ENCODE measurements at regions not wholly inside any gene's neighbourhood (a gene's known extent, or its start where the extent isn't known, plus 50 kb on each side); places are given as distances from the start of the nearest gene placed in this dataset.

- no peak for DNase-seq
These were observed 379.9 kb downstream of the LPIN1 start for GRCh38 chr2:12126318-12126717.

- no peak for DNase-seq
These were observed 381.2 kb downstream of the LPIN1 start for GRCh38 chr2:12127638-12128037.

DNA sequence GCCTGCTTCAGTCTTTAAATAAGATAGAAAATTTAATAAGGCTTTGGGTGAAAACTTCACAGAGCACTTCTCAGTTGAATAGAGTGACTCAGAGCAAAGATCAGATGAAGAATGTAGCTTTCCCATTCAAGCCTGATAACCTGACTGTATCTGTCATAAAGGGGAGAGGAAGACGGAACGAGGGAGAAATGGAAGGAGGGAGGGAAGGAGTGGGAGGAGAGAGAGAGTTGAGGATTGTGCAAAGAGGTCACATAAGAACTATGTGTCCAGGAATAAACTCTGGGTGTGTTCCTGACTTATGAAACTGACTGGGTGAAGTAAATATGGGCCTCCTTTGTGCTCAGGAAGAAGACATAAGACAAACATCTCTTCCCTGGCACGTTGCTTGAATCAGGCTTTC is 385.5 kb downstream of the LPIN1 start:
- DNase-seq, result no peak

DNA sequence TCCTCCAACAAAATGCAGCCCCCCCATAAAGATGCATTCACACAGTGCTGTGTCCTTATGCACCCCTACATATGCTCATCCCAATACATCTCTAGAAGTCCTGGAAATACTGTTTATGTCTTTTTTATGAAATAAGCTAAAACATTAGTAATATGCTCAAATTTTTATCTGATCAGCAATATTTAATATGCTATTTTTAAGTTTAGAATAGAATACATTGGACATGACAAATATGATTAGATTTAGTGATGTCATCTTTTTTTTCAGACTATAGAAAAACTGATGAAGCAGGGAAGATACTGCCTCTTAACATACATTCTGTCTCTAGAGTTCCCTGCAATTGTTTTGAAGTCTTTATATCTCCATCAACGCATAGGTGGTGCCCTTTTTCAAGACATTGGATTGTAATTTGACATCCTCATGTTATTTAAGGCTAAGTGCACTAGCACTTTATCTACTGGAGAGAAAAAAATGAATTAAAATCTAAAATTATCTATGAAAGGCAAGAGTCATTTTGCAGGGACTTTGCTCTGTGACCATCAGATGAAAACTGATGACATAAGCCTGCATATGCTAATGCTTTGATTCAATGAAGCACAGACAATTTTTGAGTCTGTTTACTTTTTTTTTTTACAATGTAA is 395.3 kb downstream of the LPIN1 start:
- DNase-seq, result no peak

GRCh38 chr2:12151716-12152115 is 405.3 kb downstream of the LPIN1 start:
- no peak for DNase-seq

- no peak for DNase-seq
These were observed 406.5 kb downstream of the LPIN1 start for GRCh38 chr2:12152888-12153287.

GRCh38 chr2:12155303-12156051 is 409.0 kb downstream of the LPIN1 start:
- no peak for DNase-seq

DNA sequence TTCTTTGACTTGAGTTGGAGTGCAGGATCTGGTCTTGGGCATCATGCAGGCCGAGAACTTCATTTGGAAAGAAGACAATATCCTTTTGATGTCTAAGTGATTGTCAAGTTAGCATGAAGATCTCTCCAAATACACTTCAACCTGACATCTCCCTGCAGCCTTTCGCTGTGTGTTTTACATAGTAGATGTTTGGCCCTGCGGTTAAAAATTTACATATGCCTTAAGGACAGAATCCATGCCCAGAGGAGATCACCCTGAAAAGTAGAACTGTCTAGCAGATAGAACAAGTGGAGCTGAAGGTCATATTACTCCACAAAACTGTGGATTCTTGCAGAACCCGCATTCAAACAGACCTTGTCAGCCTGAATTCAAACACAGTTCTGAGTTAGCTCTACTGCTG is 409.9 kb downstream of the LPIN1 start:
- no peak for DNase-seq

DNA sequence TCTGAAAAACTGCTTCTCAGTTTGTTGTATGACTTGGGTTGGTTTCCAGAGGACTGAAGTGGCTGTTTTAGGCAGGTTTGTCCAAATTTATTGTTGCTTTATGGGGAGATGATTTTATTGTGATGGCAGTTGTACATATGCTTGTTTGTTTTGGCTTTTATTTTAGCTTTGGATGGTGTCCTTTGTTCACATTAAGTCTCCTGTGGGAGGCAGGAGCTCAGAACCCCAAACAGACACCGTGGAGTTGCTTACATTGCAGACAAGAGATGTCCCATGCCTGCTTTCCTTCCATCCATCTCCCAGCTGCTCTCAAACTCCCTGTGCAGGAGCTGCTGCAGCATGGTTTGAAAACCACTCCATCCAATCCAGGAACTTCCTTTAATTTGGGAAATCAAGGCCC is 414.7 kb downstream of the LPIN1 start:
- DNase-seq, result no peak

GRCh38 chr2:12162269-12163247 is 416.1 kb downstream of the LPIN1 start:
- DNase-seq, result no peak

GRCh38 chr2:12163866-12164265 is 417.4 kb downstream of the LPIN1 start:
- no peak for DNase-seq

- no peak for DNase-seq
These were observed 418.3 kb downstream of the LPIN1 start for GRCh38 chr2:12164689-12165088.

DNA sequence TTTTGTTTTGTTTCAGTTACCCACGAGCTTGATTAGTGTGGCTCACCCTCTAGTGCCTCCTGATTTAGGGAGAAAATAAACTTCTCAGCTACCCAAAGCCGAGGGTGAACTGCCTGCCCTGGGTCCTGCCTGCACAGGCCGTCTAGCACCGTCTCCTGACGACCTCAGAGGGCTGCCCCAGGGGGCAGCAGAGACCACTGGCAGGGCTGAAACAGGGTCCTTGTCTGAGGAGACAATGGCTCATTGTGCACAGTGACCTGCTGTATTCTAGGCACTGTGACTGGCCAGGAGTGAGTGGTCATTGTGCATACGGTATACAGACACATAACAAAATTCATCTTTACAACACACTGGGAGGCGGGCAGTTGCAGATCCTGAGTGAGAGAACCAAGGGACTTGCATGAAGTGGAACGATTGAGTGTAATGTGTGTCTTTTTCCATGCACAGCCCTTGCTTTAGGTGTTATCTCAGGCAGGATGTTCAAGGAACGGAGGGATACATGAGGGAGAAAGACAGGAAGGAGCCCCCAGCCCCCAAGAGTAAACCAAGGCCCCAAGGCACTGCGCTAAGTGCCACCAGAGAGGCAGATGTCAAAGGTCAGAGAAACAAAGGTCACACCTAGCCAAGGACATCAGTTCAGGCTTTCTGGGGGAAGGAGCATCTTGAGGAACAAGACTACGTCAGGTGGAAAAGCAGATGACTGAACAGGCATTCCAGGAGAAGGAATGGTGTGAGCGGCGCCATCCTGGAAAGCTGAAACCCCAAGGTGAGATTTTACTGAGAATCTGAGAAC is 421.3 kb downstream of the LPIN1 start:
- DNase-seq, result no peak

DNA sequence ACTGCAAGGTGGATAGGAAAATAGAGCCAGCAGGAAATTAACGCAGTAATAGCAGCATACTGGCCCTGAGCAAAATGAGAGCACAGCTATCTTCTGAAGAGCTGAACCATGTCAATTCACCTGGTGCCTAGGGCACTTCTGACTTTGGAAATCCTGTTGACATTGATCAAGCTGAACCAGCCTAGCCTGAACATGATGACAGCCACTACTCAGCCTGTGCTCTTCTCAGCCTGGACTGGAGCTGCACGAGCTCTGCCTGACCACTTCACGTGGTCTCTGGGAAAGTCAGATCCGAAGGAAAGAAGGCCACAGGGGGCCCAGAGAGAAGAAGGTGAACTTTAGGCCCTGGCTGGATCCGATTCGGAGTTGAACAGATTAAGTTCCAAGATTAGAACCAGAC is 421.9 kb downstream of the LPIN1 start:
- DNase-seq, result no peak

- DNase-seq, result no peak
These were observed 422.5 kb downstream of the LPIN1 start for GRCh38 chr2:12168791-12169388.

DNA sequence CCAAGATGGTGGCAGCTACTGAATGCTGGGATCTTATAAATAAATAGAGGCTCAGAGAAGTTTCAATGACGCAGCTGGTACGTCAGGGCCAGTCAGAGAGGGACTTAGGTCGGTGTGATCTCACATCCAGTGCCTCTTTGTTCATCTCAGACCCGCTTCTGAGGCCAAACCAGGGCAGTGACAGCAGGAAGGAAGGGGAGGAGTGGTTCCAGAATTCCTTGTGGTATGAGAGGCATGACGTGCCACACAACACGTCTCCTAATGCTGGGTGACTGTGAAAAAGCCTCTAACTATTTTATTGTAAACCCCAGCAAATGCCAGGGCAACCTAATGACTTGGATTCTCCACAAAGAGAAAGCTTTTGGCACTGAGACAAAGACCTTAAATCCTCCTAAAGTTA is 423.3 kb downstream of the LPIN1 start:
- no peak for DNase-seq

GRCh38 chr2:12170121-12170520 is 423.7 kb downstream of the LPIN1 start:
- no peak for DNase-seq

DNA sequence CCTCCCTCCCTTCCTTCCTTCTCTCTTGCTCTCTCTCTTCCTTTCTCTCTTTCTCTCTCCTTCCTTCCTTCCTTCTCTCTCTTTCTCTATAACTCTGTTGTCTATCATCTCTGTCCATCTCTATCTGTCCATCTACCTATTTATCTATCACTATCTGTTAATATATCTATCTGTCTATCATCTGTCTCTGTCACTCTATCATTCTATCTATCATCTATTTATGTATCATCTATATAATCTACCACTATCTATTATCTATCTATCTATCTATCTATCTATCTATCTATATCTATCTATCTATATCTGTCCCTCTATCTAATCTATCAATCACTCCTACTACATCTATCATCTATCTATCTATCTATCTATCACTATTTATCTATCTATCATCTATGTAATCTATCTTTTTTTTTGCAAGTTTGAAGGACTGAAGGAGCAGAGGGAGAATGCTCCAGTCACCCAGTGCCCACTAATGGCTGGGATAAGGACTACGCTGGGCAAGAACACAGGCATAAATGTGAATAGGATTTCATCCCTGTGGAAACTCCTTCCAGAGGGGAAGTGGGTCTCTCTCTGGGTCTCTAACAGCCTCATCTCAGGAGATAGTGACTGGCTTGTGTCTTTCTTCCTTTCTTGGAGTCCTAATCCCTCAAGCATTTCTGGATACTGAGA is 427.0 kb downstream of the LPIN1 start:
- DNase-seq, result no peak

GRCh38 chr2:12173943-12174340 is 427.5 kb downstream of the LPIN1 start:
- DNase-seq, result no peak

GRCh38 chr2:12175323-12175722 is 428.9 kb downstream of the LPIN1 start:
- no peak for DNase-seq

- no peak for DNase-seq
These were observed 430.4 kb downstream of the LPIN1 start for GRCh38 chr2:12176623-12177454.
